Panc1 (cell line): ENCODE measurements at regions not wholly inside any gene's neighbourhood (a gene's known extent, or its start where the extent isn't known, plus 50 kb on each side); places are given as distances from the start of the nearest gene placed in this dataset.

Source experiments
- ATAC-seq: fragments of 200-7000 bp; cut with Tn5 transposase; 2 replicates; pipeline ENCODE4 v1.9.1; 2020; ENCODE audit warnings: mild to moderate bottlenecking, moderate library complexity
- BruUV-seq: library from RNA; stranded (reverse); fragments of 400-500 nt; replicated peaks from 2 replicates; lab custom pipeline; 2021; lab: Mats Ljungman, UMichigan
- CTCF ChIA-PET: fragments of 300-600 bp; sonication (Branson Sonifier 250); formaldehyde crosslinking; loops from one replicate; lab custom pipeline; 2022; ENCODE audit warnings: antibody characterized with exemption; lab: Charles Lee
- POLR2A ChIA-PET: fragments of 300-600 bp; sonication (Branson Sonifier 250); formaldehyde crosslinking; loops from one replicate; lab custom pipeline; 2022; ENCODE audit warnings: antibody characterized with exemption; lab: Charles Lee
- DNase-seq: peaks from one replicate; pipeline ENCODE4 v3.0.0-alpha.2; 2010; ENCODE audit warnings: low read depth, low spot score
- H3K27ac ChIP-seq: 2 replicates; pipeline ENCODE4 v1.5.1; 2011; ENCODE audit warnings: mild to moderate bottlenecking, low read length, inconsistent platforms
- H3K27me3 ChIP-seq: fragments of 200-500 bp; sonication (Bioruptor generic); 2 replicates; pipeline ENCODE4 v1.6.0; 2014; ENCODE audit warnings: low read length, inconsistent platforms; ENCODE audit not compliant: control insufficient read depth, insufficient read depth
- H3K36me3 ChIP-seq: fragments of 200-500 bp; sonication (Bioruptor generic); 2 replicates; pipeline ENCODE4 v1.5.1; 2014; ENCODE audit warnings: inconsistent platforms, mild to moderate bottlenecking, low read length, moderate library complexity; ENCODE audit not compliant: control insufficient read depth, insufficient read depth
- H3K4me1 ChIP-seq: 2 replicates; pipeline ENCODE4 v1.5.1; 2011; ENCODE audit warnings: inconsistent platforms, mild to moderate bottlenecking, low read length, moderate library complexity; ENCODE audit not compliant: control insufficient read depth, insufficient read depth
- H3K4me3 ChIP-seq, 2 experiments: 2 replicates each; pipeline ENCODE4 v1.5.1; 2011 to 2012; ENCODE audit warnings: low read depth in 2 of 2, low read length in 2 of 2, mild to moderate bottlenecking in 2 of 2, inconsistent platforms in 1 of 2, moderate library complexity in 1 of 2
- H3K9me3 ChIP-seq: fragments of 200-500 bp; sonication (Bioruptor generic); 2 replicates; pipeline ENCODE4 v1.5.1; 2014; ENCODE audit warnings: low read depth, mild to moderate bottlenecking, inconsistent platforms, low read length, moderate library complexity; ENCODE audit not compliant: control insufficient read depth, insufficient read depth
- POLR2AphosphoS5 ChIP-seq: IDR thresholded peaks from 2 replicates; pipeline ENCODE4 v1.6.1; 2012; ENCODE audit warnings: mild to moderate bottlenecking, low read depth, low read length, moderate library complexity
- SIN3A ChIP-seq: IDR thresholded peaks from 2 replicates; pipeline ENCODE4 v1.6.1; 2012; ENCODE audit warnings: low read depth, mild to moderate bottlenecking, low read length, moderate library complexity, borderline replicate concordance; ENCODE audit not compliant: insufficient read depth
- TCF7L2 ChIP-seq: IDR thresholded peaks from 2 replicates; pipeline ENCODE4 v1.6.1; 2011; ENCODE audit warnings: mild to moderate bottlenecking, low read depth, low read length, inconsistent platforms
- in situ Hi-C: cut with HindIII; loops from 2 replicates; pipeline ENCODE4 v1.10.0; 2016; ENCODE audit warnings: low sequenced_read_pairs, low pct_unique_long_range_greater_than_20kb
- intact Hi-C: fragments of 100-400 bp; cut with micrococcal nuclease; formaldehyde crosslinking; loops from one replicate; pipeline ENCODE4 v1.10.0; 2022; ENCODE audit not compliant: unreplicated experiment
- TF ChIP-seq, protein P1 (sequence below): fragments of 450-650 bp; IDR thresholded peaks from 2 replicates; pipeline ENCODE4 v1.5.1; 2017; ENCODE audit warnings: mild to moderate bottlenecking
- TF ChIP-seq, protein P2 (sequence below), 2 experiments: IDR thresholded peaks; 2 replicates each; pipeline ENCODE4 v1.6.1; 2011 to 2012; ENCODE audit warnings: low read depth in 2 of 2, control low read depth in 1 of 2, low read length in 1 of 2, mild to moderate bottlenecking in 1 of 2, moderate library complexity in 1 of 2; ENCODE audit not compliant: insufficient read depth in 1 of 2

DNA sequence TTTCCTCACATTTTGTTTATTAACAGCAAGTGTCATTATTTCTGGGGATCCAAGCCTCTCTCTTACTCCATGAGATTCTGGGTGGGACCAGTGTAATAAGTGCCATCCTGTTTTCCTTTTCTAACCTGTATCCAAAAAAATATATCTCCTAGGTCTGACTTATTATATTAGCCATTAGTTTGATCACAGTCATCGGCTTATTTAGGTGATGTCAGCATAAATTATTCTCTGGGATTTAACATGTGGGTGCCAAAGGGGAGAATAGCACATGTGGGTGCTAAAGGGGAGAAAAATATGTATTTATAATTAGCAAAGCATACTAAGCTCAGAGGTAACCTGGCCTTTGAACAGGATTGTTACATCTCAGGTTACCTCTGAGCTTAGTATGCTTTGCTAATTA lies 293.8 kb upstream of the SEMA3D start:
- in situ Hi-C loops, result no loop called here
- DNase-seq, result no peak
- POLR2A ChIA-PET, result interaction anchor here (0.7 kb wide), 1 partner anchor 18 kb away, joined by 3 read pairs; no protein-coding TSS in a partner anchor
- intact Hi-C loops, result no loop called here
- CTCF ChIA-PET, result interaction anchor here (0.6 kb wide), 2 partner anchors 69 to 130 kb away, joined by 3 to 4 read pairs; no protein-coding TSS in a partner anchor
- Histone ChIP-seq H3K27ac (no peak overlapping the region), H3K36me3 (no peaks in the 10 kb centered on the region), H3K4me1 (no peaks in the 10 kb centered on the region), H3K4me3 (no peak overlapping the region), H3K9me3 (no peaks in the 10 kb centered on the region), H3K27me3 (no peaks in the 10 kb centered on the region)
- BruUV-seq, result no TSS peak
- TF ChIP-seq SIN3A (no peak), TCF7L2 (no peak), POLR2AphosphoS5 (no peak)
- TF ChIP-seq, protein P1, sequence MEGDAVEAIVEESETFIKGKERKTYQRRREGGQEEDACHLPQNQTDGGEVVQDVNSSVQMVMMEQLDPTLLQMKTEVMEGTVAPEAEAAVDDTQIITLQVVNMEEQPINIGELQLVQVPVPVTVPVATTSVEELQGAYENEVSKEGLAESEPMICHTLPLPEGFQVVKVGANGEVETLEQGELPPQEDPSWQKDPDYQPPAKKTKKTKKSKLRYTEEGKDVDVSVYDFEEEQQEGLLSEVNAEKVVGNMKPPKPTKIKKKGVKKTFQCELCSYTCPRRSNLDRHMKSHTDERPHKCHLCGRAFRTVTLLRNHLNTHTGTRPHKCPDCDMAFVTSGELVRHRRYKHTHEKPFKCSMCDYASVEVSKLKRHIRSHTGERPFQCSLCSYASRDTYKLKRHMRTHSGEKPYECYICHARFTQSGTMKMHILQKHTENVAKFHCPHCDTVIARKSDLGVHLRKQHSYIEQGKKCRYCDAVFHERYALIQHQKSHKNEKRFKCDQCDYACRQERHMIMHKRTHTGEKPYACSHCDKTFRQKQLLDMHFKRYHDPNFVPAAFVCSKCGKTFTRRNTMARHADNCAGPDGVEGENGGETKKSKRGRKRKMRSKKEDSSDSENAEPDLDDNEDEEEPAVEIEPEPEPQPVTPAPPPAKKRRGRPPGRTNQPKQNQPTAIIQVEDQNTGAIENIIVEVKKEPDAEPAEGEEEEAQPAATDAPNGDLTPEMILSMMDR, result no peak
- TF ChIP-seq, protein P2, sequence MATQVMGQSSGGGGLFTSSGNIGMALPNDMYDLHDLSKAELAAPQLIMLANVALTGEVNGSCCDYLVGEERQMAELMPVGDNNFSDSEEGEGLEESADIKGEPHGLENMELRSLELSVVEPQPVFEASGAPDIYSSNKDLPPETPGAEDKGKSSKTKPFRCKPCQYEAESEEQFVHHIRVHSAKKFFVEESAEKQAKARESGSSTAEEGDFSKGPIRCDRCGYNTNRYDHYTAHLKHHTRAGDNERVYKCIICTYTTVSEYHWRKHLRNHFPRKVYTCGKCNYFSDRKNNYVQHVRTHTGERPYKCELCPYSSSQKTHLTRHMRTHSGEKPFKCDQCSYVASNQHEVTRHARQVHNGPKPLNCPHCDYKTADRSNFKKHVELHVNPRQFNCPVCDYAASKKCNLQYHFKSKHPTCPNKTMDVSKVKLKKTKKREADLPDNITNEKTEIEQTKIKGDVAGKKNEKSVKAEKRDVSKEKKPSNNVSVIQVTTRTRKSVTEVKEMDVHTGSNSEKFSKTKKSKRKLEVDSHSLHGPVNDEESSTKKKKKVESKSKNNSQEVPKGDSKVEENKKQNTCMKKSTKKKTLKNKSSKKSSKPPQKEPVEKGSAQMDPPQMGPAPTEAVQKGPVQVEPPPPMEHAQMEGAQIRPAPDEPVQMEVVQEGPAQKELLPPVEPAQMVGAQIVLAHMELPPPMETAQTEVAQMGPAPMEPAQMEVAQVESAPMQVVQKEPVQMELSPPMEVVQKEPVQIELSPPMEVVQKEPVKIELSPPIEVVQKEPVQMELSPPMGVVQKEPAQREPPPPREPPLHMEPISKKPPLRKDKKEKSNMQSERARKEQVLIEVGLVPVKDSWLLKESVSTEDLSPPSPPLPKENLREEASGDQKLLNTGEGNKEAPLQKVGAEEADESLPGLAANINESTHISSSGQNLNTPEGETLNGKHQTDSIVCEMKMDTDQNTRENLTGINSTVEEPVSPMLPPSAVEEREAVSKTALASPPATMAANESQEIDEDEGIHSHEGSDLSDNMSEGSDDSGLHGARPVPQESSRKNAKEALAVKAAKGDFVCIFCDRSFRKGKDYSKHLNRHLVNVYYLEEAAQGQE (IDR thresholded peaks at IDR 0.05; ENCODE audit: insufficient read depth in 1 of 2, low read depth in 2 of 2, low read length in 1 of 2), result no peak
- ATAC-seq, result no peak

DNA sequence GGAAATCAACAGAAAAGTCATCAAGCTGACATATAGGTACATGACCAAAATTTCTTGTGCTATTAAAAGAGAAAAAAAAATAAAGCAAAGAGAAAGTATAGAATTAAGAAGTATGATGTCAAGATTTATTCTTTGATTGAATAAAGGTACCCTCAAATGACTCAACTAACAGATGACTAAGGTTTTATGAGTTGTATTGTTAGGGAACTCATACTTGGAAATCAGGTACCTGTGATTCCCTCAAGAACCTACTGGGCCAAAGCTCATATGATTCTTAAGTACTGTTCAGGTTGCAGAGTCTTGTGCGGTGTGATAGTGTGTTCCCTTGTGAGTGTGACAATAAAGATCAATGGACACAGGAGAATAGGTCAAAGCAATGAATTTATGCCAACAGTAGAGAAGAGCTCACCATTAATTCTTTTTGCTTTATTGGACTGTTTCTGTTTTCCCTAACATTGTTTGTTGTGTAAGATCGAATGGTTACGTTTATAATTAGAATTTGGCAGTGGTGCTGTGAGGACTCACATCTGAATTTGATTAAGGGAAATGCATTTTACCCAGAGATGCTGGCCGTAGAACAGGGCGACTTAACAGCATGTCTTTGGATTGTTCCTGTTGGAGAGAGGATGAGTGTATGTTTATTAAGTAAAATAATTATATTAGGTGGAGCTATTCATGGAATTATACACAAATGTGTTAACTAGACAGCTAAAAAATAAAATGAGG lies 293.2 kb upstream of the SEMA3D start:
- intact Hi-C loops, result no loop called here
- Histone ChIP-seq H3K9me3 (no peaks in the 10 kb centered on the region), H3K36me3 (no peaks in the 10 kb centered on the region), H3K4me1 (no peaks in the 10 kb centered on the region), H3K4me3 (no peak overlapping the region), H3K27me3 (no peaks in the 10 kb centered on the region), H3K27ac (no peak overlapping the region)
- ChIA-PET CTCF (interaction anchor here (0.6 kb wide), 1 partner anchor 131 kb away, joined by 3 read pairs; no protein-coding TSS in a partner anchor), POLR2A (interaction anchor here (0.7 kb wide), 1 partner anchor 18 kb away, joined by 3 read pairs; no protein-coding TSS in a partner anchor)
- no TSS peak for BruUV-seq
- no peak for ATAC-seq
- TF ChIP-seq, protein P2 (IDR thresholded peaks at IDR 0.05; ENCODE audit: insufficient read depth in 1 of 2, low read depth in 2 of 2, low read length in 1 of 2), result no peak
- TF ChIP-seq TCF7L2, result no peak
- TF ChIP-seq SIN3A, result no peak
- TF ChIP-seq, protein P1, result no peak
- no peak for TF ChIP-seq POLR2AphosphoS5
- in situ Hi-C loops, result no loop called here
- DNase-seq, result no peak
